Naive B cell (primary cell): ENCODE measurements at regions not wholly inside any gene's neighbourhood (a gene's known extent, or its start where the extent isn't known, plus 50 kb on each side); places are given as distances from the start of the nearest gene placed in this dataset.
A peak's percentile ranks its signal among the peaks of the same experiment; 100 is the strongest.
"Not testable (repeated sequence)": the region's sequence is repeated elsewhere in the genome, so short reads cannot be mapped to it uniquely, and the experiment has no call there.

Experiments
- ATAC-seq, 2 donors: fragments of 150-1000 bp; cut with Tn5 transposase; 2 replicates each; pipeline ENCODE4 v1.10.0; 2021; ENCODE audit warnings: low read depth in 2 of 2, mild to moderate bottlenecking in 2 of 2, moderate library complexity in 2 of 2
- DNase-seq: peaks from one replicate; pipeline ENCODE4 v3.0.0; 2022
- H3K27ac Mint-ChIP-seq, 6 donors: one replicate each; pipeline ENCODE4 v1.8.0; 2020 to 2022; ENCODE audit warnings: mild to moderate bottlenecking in 6 of 6, mixed read lengths in 6 of 6, moderate library complexity in 5 of 6, inconsistent platforms in 2 of 6
- H3K27me3 Mint-ChIP-seq, 3 donors: one replicate each; pipeline ENCODE4 v1.8.0; 2021 to 2022; ENCODE audit warnings: mixed read lengths in 3 of 3, mild to moderate bottlenecking in 1 of 3
- H3K36me3 Mint-ChIP-seq, 2 donors: one replicate each; pipeline ENCODE4 v1.8.0; 2020 to 2022; ENCODE audit warnings: mixed read lengths in 2 of 2, inconsistent platforms in 1 of 2, mild to moderate bottlenecking in 1 of 2
- H3K4me1 Mint-ChIP-seq, 3 donors: one replicate each; pipeline ENCODE4 v1.8.0; 2020 to 2022; ENCODE audit warnings: mixed read lengths in 3 of 3, inconsistent platforms in 1 of 3, mild to moderate bottlenecking in 1 of 3, moderate library complexity in 1 of 3
- H3K4me3 Mint-ChIP-seq, 8 donors: one replicate each; pipeline ENCODE4 v1.8.0; 2020 to 2022; ENCODE audit warnings: mild to moderate bottlenecking in 8 of 8, mixed read lengths in 8 of 8, moderate library complexity in 8 of 8, inconsistent platforms in 2 of 8
- H3K9me3 Mint-ChIP-seq, 7 donors: one replicate each; pipeline ENCODE4 v1.8.0; 2020 to 2022; ENCODE audit warnings: mixed read lengths in 7 of 7, mild to moderate bottlenecking in 5 of 7, inconsistent platforms in 2 of 7, moderate library complexity in 1 of 7

DNA sequence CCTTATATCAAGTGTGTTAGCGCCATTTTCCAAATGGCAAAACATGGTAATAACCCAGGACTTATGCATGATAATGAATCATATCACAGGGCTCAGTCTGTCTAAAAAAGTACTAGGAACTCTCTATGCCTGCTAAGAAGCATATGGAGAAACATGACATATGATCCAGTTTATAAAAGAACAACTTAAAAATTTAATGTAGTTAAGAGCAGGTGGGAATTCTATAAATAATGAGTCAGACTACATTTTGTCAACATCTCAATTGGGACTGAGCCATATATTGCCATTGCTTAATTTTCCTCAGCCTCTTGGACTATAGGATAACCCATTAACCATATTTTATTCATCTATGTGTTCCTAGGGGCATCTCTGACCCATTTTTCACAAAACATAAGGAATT, 360.4 kb upstream of the AGA start:
- no peaks in the 10 kb centered on the region for H3K27me3 Mint-ChIP-seq
- H3K4me3 Mint-ChIP-seq = no peak overlapping the region
- H3K27ac Mint-ChIP-seq = no peak overlapping the region
- ATAC-seq (no peak), DNase-seq (no peak)
- peaks cover 0 to 5% (median 0%) of the 10 kb centered on the region in 7 donors for H3K9me3 Mint-ChIP-seq
- no peaks in the 10 kb centered on the region for H3K4me1 Mint-ChIP-seq
- no peaks in the 10 kb centered on the region for H3K36me3 Mint-ChIP-seq

DNA sequence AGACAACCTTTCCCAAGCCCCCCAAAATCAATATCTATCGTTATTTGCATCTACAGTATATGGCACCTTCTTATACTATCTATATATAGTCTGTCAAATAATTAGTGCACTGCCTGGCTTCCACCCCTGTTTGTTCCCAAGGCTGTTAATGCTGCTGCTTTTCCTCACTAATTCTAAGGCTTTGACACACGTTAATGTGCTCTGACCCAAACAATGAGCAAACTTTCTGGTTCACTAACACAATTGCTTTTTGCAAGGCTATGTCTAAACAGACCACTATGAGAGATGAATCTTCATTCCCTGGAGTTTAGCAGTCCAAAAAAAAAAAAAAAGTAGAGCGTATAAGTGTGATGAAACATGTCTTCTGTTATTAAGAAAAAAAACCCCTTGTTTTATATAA, 360.9 kb upstream of the AGA start:
- Mint-ChIP-seq H3K36me3 (no peaks in the 10 kb centered on the region), H3K27ac (no peak overlapping the region), H3K4me1 (no peaks in the 10 kb centered on the region), H3K4me3 (no peak overlapping the region), H3K27me3 (no peaks in the 10 kb centered on the region), H3K9me3 (peaks cover 0 to 5% (median 0%) of the 10 kb centered on the region in 7 donors)
- no peak for ATAC-seq
- no peak for DNase-seq

DNA sequence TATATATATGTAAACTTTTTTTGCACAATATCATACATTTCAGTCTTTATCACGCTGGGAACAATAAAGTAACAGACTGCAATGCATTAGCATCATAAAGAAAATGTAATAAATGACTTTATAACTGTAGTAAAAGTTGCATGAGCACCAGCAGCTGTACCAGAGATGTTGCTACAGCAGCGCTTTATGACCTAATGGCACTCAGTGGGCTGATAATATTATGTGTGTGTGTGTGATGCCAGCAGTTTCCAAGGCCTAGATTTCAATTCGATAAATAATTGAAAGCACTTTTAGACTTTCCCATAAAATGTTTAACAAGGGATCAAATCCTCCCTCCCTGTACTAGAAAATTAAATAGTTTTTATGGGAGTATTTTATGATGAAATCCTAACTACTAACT, 367.6 kb upstream of the AGA start:
- no peaks in the 10 kb centered on the region for H3K27me3 Mint-ChIP-seq
- H3K36me3 Mint-ChIP-seq = no peaks in the 10 kb centered on the region
- H3K9me3 Mint-ChIP-seq = peaks cover 0 to 11% (median 2%) of the 10 kb centered on the region in 7 donors
- no peak overlapping the region for H3K27ac Mint-ChIP-seq
- H3K4me1 Mint-ChIP-seq = no peaks in the 10 kb centered on the region
- H3K4me3 Mint-ChIP-seq = no peak overlapping the region
- ATAC-seq = no peak
- no peak for DNase-seq

DNA sequence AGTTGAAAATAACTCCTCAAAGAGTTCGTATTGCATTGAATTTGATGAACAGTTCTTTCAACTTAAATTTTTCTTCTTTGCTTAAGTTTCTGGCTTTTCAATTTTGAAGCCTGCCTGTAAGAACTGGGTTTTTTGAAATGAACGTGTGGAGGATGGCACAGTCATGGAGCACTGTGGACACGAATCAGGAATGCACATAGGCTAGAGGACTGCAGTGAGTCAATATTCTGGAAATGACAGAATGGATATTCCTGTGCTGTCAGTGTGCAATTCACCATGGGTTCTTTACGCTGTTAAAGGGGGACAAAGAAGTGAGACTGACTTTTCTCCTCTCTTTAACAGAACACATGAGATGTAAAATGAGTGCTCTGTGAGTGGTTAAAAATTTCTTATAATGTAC, 368.0 kb upstream of the AGA start:
- ATAC-seq = no peak
- DNase-seq = no peak
- Mint-ChIP-seq H3K27me3 (no peaks in the 10 kb centered on the region), H3K4me3 (no peak overlapping the region), H3K9me3 (peaks cover 0 to 11% (median 2%) of the 10 kb centered on the region in 7 donors), H3K36me3 (no peaks in the 10 kb centered on the region), H3K4me1 (no peaks in the 10 kb centered on the region), H3K27ac (no peak overlapping the region)

DNA sequence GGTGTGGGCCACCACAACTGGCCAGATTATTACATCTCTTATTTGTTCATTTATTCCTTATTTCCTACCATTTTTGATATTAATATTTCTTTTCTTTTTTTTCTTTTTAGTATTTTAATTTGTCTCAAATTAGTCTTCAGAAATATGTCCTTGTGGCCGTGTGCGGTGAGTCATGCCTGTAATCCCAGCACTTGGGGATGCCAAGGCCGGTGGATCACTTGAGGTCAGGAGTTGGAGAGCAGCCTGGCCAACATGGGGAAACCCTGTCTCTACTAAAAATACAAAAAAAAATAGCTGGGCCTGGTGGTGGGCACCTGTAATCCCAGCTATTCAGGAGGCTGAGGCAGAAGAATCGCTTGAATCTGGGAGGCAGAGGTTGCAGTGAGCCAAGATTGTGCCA, 376.2 kb upstream of the AGA start:
- H3K4me3 Mint-ChIP-seq, H3K4me1 Mint-ChIP-seq, H3K27ac Mint-ChIP-seq, ATAC-seq, H3K36me3 Mint-ChIP-seq, DNase-seq, H3K27me3 Mint-ChIP-seq: not testable (repeated sequence)
- H3K9me3 Mint-ChIP-seq = peaks cover 0 to 11% (median 4%) of the 10 kb centered on the region in 7 donors

DNA sequence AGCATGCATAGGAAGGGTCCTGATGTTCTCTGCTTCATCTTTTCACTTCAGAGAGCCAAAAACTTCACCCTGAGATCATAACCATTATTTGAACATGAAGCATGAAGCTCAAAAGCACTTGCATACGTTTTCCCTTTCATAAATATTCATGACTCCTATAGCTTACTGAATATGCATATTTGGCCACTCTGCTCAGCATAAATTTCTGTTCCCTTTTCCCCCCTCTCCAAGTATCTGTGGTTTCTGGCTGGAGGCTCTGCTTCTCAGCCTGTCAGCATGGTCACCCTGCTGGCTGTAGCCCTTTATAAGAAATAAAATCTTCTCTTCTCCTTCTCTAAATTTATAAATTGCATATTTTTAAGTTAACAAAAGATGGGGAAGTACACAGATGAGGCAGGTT, 384.7 kb upstream of the AGA start:
- DNase-seq (no peak), ATAC-seq (no peak)
- H3K36me3 Mint-ChIP-seq = no peaks in the 10 kb centered on the region
- no peak overlapping the region for H3K4me3 Mint-ChIP-seq
- H3K27me3 Mint-ChIP-seq = no peaks in the 10 kb centered on the region
- H3K27ac Mint-ChIP-seq = no peak overlapping the region
- H3K4me1 Mint-ChIP-seq = no peaks in the 10 kb centered on the region
- H3K9me3 Mint-ChIP-seq = peaks cover 5 to 21% (median 7%) of the 10 kb centered on the region in 7 donors

DNA sequence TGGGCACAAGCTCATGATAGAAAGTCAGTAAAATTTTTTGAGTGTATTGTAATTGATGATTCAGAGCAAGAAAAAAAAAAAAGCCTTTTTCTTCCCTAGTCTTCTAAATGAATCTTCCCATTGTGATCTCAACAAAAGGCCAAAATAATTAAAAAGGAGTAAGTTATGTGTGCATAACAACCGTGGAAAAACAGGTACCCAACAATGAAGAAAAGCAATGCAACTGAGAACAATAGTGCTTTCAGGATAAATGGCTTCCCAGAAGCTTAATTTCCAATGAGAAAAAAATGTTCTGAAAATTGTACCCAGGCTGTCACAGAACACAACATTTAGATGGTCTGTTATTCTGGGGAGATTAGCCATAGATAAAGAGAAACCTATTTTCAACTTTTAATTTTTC, 399.0 kb upstream of the AGA start:
- Mint-ChIP-seq H3K9me3 (peaks cover 0 to 9% (median 3%) of the 10 kb centered on the region in 7 donors), H3K27me3 (no peaks in the 10 kb centered on the region), H3K4me3 (no peak overlapping the region), H3K27ac (no peak overlapping the region), H3K4me1 (no peaks in the 10 kb centered on the region), H3K36me3 (no peaks in the 10 kb centered on the region)
- no peak for ATAC-seq
- DNase-seq = no peak

DNA sequence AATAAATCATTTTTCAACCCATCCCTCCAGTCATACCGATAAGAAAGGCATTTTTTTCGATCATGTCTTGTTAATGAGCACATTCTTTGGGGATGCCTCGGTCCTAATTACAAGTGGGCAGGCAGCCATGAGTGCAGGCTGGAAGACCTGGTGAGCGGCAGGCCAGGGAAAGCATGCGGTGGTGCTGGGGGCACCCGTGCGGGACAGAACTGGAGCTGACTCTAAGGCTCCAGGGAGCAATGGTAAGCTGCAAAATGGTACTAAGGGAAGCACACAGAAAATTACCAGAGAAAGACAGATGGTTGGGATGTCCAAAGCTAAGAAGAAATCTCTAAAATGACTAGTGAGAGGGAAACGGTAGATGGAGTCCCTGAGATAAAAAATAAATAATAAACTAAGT, 411.0 kb upstream of the AGA start:
- Mint-ChIP-seq H3K9me3 (peaks cover 0 to 8% (median 3%) of the 10 kb centered on the region in 7 donors), H3K4me1 (no peaks in the 10 kb centered on the region), H3K27ac (no peak overlapping the region), H3K27me3 (no peaks in the 10 kb centered on the region), H3K36me3 (no peaks in the 10 kb centered on the region), H3K4me3 (no peak overlapping the region)
- DNase-seq (no peak), ATAC-seq (no peak)

DNA sequence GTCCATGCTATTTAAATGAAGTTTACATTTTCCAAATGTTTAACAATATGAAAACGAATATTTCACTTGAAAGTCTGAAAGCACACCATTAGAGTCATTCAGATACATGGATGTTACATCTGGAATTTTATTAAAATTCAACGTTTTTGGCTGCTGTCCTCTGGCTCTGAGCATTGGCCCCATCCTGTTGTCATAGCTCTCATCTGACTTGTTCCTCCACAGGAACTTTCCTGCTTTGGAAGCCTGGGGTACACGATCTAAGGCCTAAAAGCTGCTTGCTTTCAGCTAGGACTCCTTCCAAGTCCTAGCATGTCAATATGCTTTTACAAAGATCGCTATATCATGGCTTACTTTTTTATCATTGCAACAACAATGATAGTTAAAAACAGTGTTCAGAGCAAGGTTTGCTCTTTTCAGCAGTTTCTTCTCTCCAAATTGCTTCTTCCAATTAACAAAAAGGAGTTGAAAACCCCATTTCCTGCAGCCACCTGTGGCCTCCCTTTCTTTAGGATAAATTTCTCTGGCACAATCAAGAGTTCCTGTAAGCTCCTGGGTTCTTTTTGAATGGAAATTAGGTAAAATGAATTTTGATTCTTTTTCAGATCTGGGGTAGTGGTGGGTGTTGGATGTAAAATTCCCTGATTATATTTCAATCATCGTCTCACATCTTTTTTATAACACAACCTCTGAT, 413.4 kb upstream of the AGA start:
- Mint-ChIP-seq H3K36me3 (no peaks in the 10 kb centered on the region), H3K9me3 (peaks cover 0 to 11% (median 3%) of the 10 kb centered on the region in 7 donors), H3K27ac (no peak overlapping the region), H3K27me3 (no peaks in the 10 kb centered on the region), H3K4me3 (no peak overlapping the region), H3K4me1 (no peaks in the 10 kb centered on the region)
- DNase-seq (no peak), ATAC-seq (no peak)

DNA sequence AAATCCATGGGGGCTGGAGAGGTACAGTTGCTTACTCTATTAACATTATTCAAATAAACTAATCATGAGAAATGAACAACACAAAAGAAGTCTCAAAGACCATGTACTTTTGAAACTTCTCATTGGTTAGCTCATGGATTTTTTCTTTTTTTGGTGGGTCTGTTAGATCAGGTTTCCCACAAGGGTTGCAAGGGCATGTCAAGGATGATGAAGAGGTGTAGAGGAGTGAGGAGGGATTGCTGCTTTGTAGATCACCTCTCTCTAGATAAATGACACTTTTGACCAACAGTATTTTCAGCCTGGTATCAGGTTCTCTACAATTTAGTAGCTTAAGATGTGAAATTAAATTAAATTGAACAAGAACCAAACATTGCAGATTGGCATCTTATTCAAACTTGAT, 417.9 kb upstream of the AGA start:
- H3K27me3 Mint-ChIP-seq = no peaks in the 10 kb centered on the region
- no peak overlapping the region for H3K4me3 Mint-ChIP-seq
- H3K36me3 Mint-ChIP-seq = no peaks in the 10 kb centered on the region
- no peaks in the 10 kb centered on the region for H3K4me1 Mint-ChIP-seq
- DNase-seq (no peak), ATAC-seq (no peak)
- peak overlapping the region in 1 of 6 donors; percentile 3 for H3K27ac Mint-ChIP-seq
- peaks cover 0 to 11% (median 4%) of the 10 kb centered on the region in 7 donors for H3K9me3 Mint-ChIP-seq

DNA sequence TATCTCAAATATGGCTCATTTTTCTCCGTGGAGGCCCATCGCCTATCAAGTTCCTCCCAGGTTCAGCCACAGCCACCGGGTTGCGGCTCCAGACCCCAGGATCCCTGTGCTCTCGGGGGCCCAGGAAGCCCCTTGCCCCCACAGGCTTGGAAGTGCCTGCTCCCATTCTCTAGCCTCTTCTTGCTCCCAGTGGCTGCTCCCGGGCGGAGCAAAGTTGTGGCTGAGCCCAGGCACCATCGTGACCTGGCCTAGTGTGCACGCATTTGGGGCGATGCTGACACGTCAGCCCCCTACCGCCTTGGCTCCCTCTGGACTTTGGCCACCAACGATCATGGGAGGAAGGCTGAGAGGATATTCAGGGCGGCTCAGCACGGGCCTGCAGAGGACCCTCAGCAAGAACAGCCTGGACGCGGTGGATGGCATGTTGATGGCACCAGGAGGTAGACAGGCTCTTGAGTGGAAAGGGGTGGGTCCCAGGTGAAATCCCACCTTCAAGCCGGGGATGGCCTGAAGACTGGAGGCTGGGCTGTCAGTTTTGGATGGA, 419.4 kb upstream of the AGA start:
- no peaks in the 10 kb centered on the region for H3K36me3 Mint-ChIP-seq
- H3K4me3 Mint-ChIP-seq = no peak overlapping the region
- no peaks in the 10 kb centered on the region for H3K27me3 Mint-ChIP-seq
- no peak overlapping the region for H3K27ac Mint-ChIP-seq
- DNase-seq = no peak
- H3K9me3 Mint-ChIP-seq = peaks cover 0 to 12% (median 5%) of the 10 kb centered on the region in 7 donors
- no peaks in the 10 kb centered on the region for H3K4me1 Mint-ChIP-seq
- ATAC-seq = no peak

DNA sequence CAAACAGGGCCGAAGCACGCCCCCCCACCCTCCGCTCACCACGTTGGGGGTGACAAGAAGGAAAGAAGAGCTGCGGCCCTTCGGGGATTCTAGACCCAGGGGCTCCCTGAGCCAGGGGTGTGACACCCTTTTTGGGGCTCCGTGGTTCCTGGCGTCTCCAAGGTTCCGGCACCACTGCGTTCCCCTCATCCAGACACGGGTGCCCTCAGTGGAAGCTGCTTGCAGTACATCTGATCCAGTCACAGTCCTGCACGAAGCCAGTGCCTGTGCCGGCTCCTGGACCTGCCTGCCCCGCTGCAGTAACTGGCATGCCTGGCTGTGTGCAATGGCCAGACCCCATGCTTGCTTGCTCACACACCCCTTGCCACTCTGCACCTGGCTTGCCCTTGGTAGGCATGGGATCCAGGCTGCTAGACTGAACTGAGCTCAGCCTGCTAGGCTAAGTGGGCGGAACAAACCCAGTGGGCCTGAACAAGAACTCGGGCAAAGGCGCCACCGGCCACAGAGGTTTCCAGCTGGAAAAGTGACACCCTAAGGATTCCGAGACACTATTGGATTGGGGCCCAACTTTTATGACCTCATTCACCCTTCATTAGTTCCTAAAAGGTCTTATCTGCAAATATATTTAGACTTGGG, 420.4 kb upstream of the AGA start:
- Mint-ChIP-seq H3K27me3 (no peaks in the 10 kb centered on the region), H3K9me3 (peaks cover 0 to 12% (median 4%) of the 10 kb centered on the region in 7 donors), H3K4me3 (no peak overlapping the region), H3K27ac (no peak overlapping the region), H3K4me1 (no peaks in the 10 kb centered on the region), H3K36me3 (no peaks in the 10 kb centered on the region)
- DNase-seq = no peak
- no peak for ATAC-seq

DNA sequence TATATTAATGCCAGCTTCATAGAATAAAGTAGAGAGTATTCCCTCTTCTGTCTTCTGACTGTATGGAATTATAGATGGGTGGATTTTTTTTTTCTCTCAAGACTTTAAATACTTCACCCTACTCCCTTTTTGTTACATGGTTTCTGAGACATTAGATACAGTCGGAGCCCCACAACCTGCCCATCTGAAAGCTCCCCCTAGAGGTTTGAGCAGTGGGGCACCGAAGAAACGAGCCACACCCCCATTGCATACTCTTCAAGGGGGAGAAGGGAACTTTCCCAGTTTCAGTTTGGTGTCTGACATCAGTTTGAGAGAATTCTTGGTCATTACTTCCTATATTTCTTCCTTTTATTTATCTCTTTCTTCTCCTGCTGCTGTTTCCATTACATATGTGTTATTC, 437.6 kb upstream of the AGA start:
- H3K4me1 Mint-ChIP-seq = no peaks in the 10 kb centered on the region
- no peaks in the 10 kb centered on the region for H3K36me3 Mint-ChIP-seq
- H3K9me3 Mint-ChIP-seq = peaks cover 0 to 12% (median 7%) of the 10 kb centered on the region in 7 donors
- H3K4me3 Mint-ChIP-seq = no peak overlapping the region
- no peaks in the 10 kb centered on the region for H3K27me3 Mint-ChIP-seq
- ATAC-seq (no peak), DNase-seq (no peak)
- no peak overlapping the region for H3K27ac Mint-ChIP-seq

DNA sequence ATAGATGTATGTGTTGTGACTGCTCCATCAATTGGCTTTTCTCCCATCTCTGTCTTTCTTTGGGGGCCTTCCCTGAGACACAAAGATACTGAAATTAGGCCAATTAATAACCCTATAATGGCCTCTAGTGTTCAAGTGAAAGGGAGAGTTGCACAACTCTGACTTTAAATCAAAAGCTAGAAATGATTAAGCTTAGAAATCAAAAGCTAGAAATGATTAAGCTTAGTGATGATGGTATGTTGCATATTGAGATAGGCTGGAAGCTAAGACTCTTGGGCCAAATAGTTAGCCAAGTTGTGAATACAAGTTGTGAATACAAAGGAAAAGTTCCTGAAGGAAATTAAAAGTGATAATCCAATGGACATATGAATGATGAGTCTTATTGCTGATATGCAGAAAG, 452.9 kb upstream of the AGA start:
- no peak overlapping the region for H3K4me3 Mint-ChIP-seq
- H3K9me3 Mint-ChIP-seq = peaks cover 0 to 12% (median 4%) of the 10 kb centered on the region in 7 donors
- no peaks in the 10 kb centered on the region for H3K36me3 Mint-ChIP-seq
- no peaks in the 10 kb centered on the region for H3K4me1 Mint-ChIP-seq
- no peak for DNase-seq
- H3K27me3 Mint-ChIP-seq = no peaks in the 10 kb centered on the region
- H3K27ac Mint-ChIP-seq = no peak overlapping the region
- ATAC-seq = no peak
